HG03378 (cell line): ENCODE measurements at regions not wholly inside any gene's neighbourhood (a gene's known extent, or its start where the extent isn't known, plus 50 kb on each side); places are given as distances from the start of the nearest gene placed in this dataset.

ENCODE experiments used
- ATAC-seq: cut with Tn5 transposase; IDR thresholded peaks from one replicate; pipeline ENCODE4 v1.9.1; 2021; ENCODE audit warnings: mild to moderate bottlenecking, moderate library complexity; ENCODE audit not compliant: unreplicated experiment

- no peak for ATAC-seq
Observed at GRCh38 chr7:38002689-38003088, 82.2 kb downstream of the EPDR1 start.

- ATAC-seq, result no peak
Observed at GRCh38 chr7:38006559-38006958, 86.1 kb downstream of the EPDR1 start.

GRCh38 chr7:38007096-38007495, 86.7 kb downstream of the EPDR1 start:
- no peak for ATAC-seq

GRCh38 chr7:38013246-38013645, 92.8 kb downstream of the EPDR1 start:
- ATAC-seq, result no peak

- ATAC-seq, result no peak
Observed at GRCh38 chr7:38016567-38016966, 96.1 kb downstream of the EPDR1 start.

GRCh38 chr7:38017320-38017719, 96.9 kb downstream of the EPDR1 start:
- ATAC-seq, result no peak

GRCh38 chr7:38020121-38020785, 99.8 kb downstream of the EPDR1 start:
- ATAC-seq, result no peak

GRCh38 chr7:38021892-38022291, 101.5 kb downstream of the EPDR1 start:
- no peak for ATAC-seq

- no peak for ATAC-seq
Observed at GRCh38 chr7:38025815-38026214, 105.4 kb downstream of the EPDR1 start.

GRCh38 chr7:38027884-38028455, 107.5 kb downstream of the EPDR1 start:
- ATAC-seq, result no peak

GRCh38 chr7:38034062-38034908, 113.8 kb downstream of the EPDR1 start:
- ATAC-seq, result no peak

GRCh38 chr7:38040831-38041230, 120.4 kb downstream of the EPDR1 start:
- no peak for ATAC-seq

GRCh38 chr7:38049679-38050078, 128.4 kb upstream of the STARD3NL start:
- no peak for ATAC-seq

- no peak for ATAC-seq
Observed at GRCh38 chr7:38051311-38051710, 126.7 kb upstream of the STARD3NL start.

- no peak for ATAC-seq
Observed at GRCh38 chr7:38051786-38052185, 126.3 kb upstream of the STARD3NL start.

- ATAC-seq, result no peak
Observed at GRCh38 chr7:38052786-38053185, 125.3 kb upstream of the STARD3NL start.

- ATAC-seq, result no peak
Observed at GRCh38 chr7:38054199-38054598, 123.8 kb upstream of the STARD3NL start.

GRCh38 chr7:38057829-38058228, 120.2 kb upstream of the STARD3NL start:
- no peak for ATAC-seq

- ATAC-seq, result no peak
Observed at GRCh38 chr7:38060116-38060515, 117.9 kb upstream of the STARD3NL start.

- ATAC-seq, result no peak
Observed at GRCh38 chr7:38060637-38061036, 117.4 kb upstream of the STARD3NL start.

- no peak for ATAC-seq
Observed at GRCh38 chr7:38066391-38066790, 111.7 kb upstream of the STARD3NL start.

GRCh38 chr7:38068461-38068860, 109.6 kb upstream of the STARD3NL start:
- no peak for ATAC-seq
